ENCODE measurements at regions not wholly inside any gene's neighbourhood (a gene's known extent, or its start where the extent isn't known, plus 50 kb on each side); places are given as distances from the start of the nearest gene placed in this dataset.

DNA sequence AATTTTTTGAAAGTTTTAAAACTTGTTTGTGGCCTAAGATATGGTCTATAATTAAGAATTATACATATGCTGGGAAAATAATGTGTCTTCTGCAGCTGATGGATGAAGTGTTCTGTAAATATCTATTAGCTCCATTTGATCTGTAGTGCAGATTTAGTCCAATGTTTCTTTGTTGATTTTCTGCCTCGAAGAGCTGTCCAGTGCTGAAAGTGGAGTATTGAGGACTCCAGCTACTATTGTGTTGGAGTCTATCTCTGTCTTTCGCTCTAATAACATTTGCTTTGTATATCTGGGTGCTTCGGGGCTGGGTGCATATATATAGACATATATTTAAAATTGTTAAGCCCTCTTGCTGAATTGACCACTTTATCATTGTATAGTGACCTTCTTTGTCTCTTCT is 2127.3 kb downstream of the PCDH7 start:
- no peak overlapping the region for H3K4me2 ChIP-seq (ENCODE audit: low read depth, low read length, poor library complexity, severe bottlenecking)
- H3K9me3 ChIP-seq (ENCODE audit: insufficient read depth, low read depth, low read length), result no peaks in the 10 kb centered on the region; the same call in 1 of the 2 replicates
- TF ChIP-seq EZH2phosphoT487 (IDR thresholded peaks at IDR 0.05; ENCODE audit: borderline replicate concordance), result no peak
- TF ChIP-seq, protein P1, sequence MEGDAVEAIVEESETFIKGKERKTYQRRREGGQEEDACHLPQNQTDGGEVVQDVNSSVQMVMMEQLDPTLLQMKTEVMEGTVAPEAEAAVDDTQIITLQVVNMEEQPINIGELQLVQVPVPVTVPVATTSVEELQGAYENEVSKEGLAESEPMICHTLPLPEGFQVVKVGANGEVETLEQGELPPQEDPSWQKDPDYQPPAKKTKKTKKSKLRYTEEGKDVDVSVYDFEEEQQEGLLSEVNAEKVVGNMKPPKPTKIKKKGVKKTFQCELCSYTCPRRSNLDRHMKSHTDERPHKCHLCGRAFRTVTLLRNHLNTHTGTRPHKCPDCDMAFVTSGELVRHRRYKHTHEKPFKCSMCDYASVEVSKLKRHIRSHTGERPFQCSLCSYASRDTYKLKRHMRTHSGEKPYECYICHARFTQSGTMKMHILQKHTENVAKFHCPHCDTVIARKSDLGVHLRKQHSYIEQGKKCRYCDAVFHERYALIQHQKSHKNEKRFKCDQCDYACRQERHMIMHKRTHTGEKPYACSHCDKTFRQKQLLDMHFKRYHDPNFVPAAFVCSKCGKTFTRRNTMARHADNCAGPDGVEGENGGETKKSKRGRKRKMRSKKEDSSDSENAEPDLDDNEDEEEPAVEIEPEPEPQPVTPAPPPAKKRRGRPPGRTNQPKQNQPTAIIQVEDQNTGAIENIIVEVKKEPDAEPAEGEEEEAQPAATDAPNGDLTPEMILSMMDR (conservative IDR thresholded peaks at IDR 0.05; ENCODE audit: low read length), result no peak
- H3K9ac ChIP-seq (ENCODE audit: low read depth, low read length, poor library complexity, severe bottlenecking), result no peak overlapping the region
- no peaks in the 10 kb centered on the region for H3K9me2 ChIP-seq (replicated peaks; ENCODE audit: low read depth, low read length)
- no peaks in the 10 kb centered on the region for H3K79me2 ChIP-seq (ENCODE audit: insufficient read depth, low read length)
- no peaks in the 10 kb centered on the region for H3K27me3 ChIP-seq (ENCODE audit: insufficient read depth, low read length, poor library complexity, severe bottlenecking)
- H3K4me1 ChIP-seq (ENCODE audit: insufficient read depth, low read length, poor library complexity, severe bottlenecking), result no peaks in the 10 kb centered on the region
- H2AFZ ChIP-seq (ENCODE audit: low read length), result no peak overlapping the region
- H3K36me3 ChIP-seq (ENCODE audit: insufficient read depth, low read length), result no peaks in the 10 kb centered on the region
- no peak overlapping the region for H3K4me3 ChIP-seq (ENCODE audit: low read length, poor library complexity, severe bottlenecking)
- no peaks in the 10 kb centered on the region for H3F3A ChIP-seq (ENCODE audit: low read depth)
- H4K20me1 ChIP-seq (ENCODE audit: insufficient read depth, low read length, poor library complexity, severe bottlenecking), result no peaks in the 10 kb centered on the region

DNA sequence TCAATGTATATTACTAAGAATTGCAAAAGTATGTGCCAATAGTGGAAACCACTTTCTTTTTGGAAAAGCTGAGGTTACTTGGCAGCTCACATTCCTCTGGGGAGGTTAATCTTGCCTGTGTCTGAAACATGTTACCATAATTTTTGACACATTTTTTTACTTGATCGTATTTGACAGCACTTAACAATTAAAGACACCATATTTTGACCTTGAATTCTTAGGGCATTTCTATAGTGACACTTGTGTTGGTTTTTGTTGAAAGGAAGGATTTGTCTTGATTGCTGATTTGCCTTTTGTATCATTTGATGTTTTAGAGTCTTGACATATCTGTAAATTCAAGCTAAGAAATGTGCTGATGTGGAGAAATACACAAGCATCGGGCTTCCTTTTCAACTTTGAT is 2135.5 kb downstream of the PCDH7 start:
- no peaks in the 10 kb centered on the region for H4K20me1 ChIP-seq (ENCODE audit: insufficient read depth, low read length, poor library complexity, severe bottlenecking)
- no peak overlapping the region for H3K9ac ChIP-seq (ENCODE audit: low read depth, low read length, poor library complexity, severe bottlenecking)
- no peak overlapping the region for H2AFZ ChIP-seq (ENCODE audit: low read length)
- H3K36me3 ChIP-seq (ENCODE audit: insufficient read depth, low read length), result no peaks in the 10 kb centered on the region
- H3K79me2 ChIP-seq (ENCODE audit: insufficient read depth, low read length), result no peaks in the 10 kb centered on the region
- H3K4me3 ChIP-seq (ENCODE audit: low read length, poor library complexity, severe bottlenecking), result no peak overlapping the region
- H3K9me3 ChIP-seq (ENCODE audit: insufficient read depth, low read depth, low read length), result no peaks in the 10 kb centered on the region; the same call in 1 of the 2 replicates
- TF ChIP-seq EZH2phosphoT487 (IDR thresholded peaks at IDR 0.05; ENCODE audit: borderline replicate concordance), result no peak
- TF ChIP-seq, protein P1 (conservative IDR thresholded peaks at IDR 0.05; ENCODE audit: low read length), result no peak
- H3K27me3 ChIP-seq (ENCODE audit: insufficient read depth, low read length, poor library complexity, severe bottlenecking), result no peaks in the 10 kb centered on the region
- no peak overlapping the region for H3K4me2 ChIP-seq (ENCODE audit: low read depth, low read length, poor library complexity, severe bottlenecking)
- no peaks in the 10 kb centered on the region for H3K9me2 ChIP-seq (replicated peaks; ENCODE audit: low read depth, low read length)
- no peaks in the 10 kb centered on the region for H3K4me1 ChIP-seq (ENCODE audit: insufficient read depth, low read length, poor library complexity, severe bottlenecking)
- H3F3A ChIP-seq (ENCODE audit: low read depth), result no peaks in the 10 kb centered on the region

DNA sequence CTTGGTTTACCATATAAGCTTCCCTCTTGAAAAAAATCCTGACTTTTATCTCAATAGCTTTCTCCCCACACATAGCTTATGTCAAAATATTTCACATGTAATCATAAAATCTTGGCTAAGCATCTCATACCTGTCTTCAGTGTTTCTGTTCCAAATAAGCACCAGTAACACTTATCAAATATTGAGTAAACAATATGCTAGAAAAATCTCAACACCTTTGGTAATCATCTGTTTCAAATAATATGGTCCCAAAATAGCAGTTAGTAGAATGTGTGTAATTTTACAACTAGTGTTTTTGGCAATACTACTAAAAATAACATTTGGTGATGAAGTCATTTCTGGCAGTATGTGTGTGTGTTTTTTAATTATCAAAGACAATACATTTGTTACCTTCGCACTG is 2138.2 kb downstream of the PCDH7 start:
- Histone ChIP-seq H2AFZ (ENCODE audit: low read length) (no peak overlapping the region), H3F3A (ENCODE audit: low read depth) (no peaks in the 10 kb centered on the region), H4K20me1 (ENCODE audit: insufficient read depth, low read length, poor library complexity, severe bottlenecking) (no peaks in the 10 kb centered on the region), H3K9ac (ENCODE audit: low read depth, low read length, poor library complexity, severe bottlenecking) (no peak overlapping the region), H3K27me3 (ENCODE audit: insufficient read depth, low read length, poor library complexity, severe bottlenecking) (no peaks in the 10 kb centered on the region), H3K4me2 (ENCODE audit: low read depth, low read length, poor library complexity, severe bottlenecking) (no peak overlapping the region), H3K4me1 (ENCODE audit: insufficient read depth, low read length, poor library complexity, severe bottlenecking) (no peaks in the 10 kb centered on the region), H3K9me2 (replicated peaks; ENCODE audit: low read depth, low read length) (no peaks in the 10 kb centered on the region), H3K9me3 (ENCODE audit: insufficient read depth, low read depth, low read length) (no peaks in the 10 kb centered on the region), H3K4me3 (ENCODE audit: low read length, poor library complexity, severe bottlenecking) (no peak overlapping the region), H3K36me3 (ENCODE audit: insufficient read depth, low read length) (no peaks in the 10 kb centered on the region), H3K79me2 (ENCODE audit: insufficient read depth, low read length) (no peaks in the 10 kb centered on the region)
- no peak for TF ChIP-seq EZH2phosphoT487 (IDR thresholded peaks at IDR 0.05; ENCODE audit: borderline replicate concordance)
- TF ChIP-seq, protein P1 (conservative IDR thresholded peaks at IDR 0.05; ENCODE audit: low read length), result no peak

Data from Loucy (cell line).